COR-L47 (cell line): ENCODE measurements at regions not wholly inside any gene's neighbourhood (a gene's known extent, or its start where the extent isn't known, plus 50 kb on each side); places are given as distances from the start of the nearest gene placed in this dataset.
A peak's percentile ranks its signal among the peaks of the same experiment; 100 is the strongest.
"Not testable (repeated sequence)": the region's sequence is repeated elsewhere in the genome, so short reads cannot be mapped to it uniquely, and the experiment has no call there.

ENCODE experiments used
- DNase-seq: peaks from one replicate; lab custom pipeline; 2025; lab: John Stamatoyannopoulos, UW

DNA sequence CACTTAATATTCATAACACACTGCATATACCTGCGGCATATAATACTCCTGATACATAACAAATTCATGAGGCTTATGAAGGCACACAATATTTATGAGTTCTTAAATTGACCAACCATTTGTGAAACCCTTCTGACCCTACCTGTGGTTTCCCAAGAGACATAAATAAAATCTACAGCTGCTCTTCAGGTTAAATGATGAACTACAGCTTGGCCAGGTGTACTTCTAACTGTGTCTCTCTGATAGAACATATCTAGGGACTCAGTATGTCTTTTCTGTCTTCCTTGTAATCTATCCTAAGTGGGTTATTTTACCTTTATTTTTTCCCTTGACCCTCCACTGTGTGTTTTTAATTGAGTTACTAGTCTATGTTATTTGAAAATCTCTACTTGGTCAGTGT, 189.9 kb upstream of the UFM1 start:
- no peak for DNase-seq

DNA sequence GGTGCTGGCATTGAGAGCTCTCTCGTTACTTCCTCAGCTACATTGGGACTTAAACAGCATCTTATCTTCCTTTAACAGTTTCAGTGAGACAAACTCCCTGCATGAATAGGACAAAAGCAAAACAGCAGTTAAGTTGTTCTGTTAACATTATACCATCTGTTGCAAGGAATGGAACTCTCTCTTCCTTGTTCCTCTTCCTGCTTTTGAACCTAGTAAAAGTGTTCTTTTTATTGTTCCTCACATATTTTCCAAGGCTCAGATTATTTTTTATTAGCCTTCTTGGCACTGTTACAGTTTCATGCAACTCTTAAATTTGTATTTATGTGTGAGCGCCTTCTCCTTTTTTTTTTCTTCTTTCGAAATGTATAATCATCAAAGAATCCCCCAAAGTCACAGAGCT, 202.6 kb upstream of the UFM1 start:
- no peak for DNase-seq

DNA sequence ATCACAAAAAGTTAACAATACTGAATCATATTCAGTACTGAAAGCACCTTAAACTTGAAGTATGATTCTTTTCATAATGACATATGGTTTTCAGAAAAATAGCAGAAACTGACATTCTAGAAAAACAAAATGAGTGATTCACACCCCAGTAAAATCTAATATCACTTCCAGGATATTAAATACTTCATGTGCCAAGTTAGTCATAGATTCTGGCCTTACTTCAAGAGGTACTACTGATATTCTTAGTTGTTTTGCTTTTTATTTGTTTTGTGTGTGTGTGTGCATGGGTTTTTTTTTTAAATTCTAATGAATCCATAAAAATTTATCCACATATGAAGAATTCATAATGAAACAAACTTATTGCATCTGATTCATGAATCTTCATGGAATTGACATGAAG, 207.9 kb upstream of the UFM1 start:
- no peak for DNase-seq

DNA sequence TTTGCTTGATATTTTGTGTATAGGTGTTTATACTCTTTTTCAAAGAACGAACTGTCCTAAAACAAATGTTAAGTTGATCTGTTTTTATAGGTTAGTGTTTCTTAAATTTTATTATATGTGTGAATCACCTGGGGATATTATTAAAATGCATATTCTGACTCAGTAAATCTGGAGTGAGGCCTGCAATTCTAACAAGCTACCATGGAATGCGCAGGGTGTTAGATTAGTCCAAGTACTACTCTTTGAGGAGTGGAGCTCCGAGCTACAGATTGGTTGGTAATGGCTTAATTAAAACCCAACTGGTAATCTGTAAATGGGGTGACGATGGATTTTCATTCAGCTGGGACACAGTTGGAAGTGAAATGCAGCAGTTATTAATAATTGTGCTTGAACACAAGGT, 214.1 kb upstream of the UFM1 start:
- DNase-seq = no peak

DNA sequence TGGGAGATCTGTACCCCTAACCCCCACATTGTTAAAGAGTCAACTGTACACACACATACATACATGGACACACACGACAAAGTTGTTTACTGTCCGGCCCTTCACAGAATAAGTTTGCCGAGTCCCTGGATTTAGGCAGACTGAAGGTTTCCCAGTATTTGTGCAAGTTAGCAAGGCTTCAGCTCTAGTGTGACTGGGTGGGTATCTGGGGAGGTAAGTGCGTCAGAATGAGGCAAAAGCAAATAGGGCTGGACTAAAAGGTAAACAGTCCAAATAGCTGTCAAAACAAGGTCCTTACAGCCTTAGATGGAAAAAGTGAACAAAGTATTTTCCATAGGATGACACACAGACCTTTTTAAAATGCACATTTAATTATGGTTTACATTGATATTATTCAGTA, 228.4 kb upstream of the UFM1 start:
- no peak for DNase-seq

DNA sequence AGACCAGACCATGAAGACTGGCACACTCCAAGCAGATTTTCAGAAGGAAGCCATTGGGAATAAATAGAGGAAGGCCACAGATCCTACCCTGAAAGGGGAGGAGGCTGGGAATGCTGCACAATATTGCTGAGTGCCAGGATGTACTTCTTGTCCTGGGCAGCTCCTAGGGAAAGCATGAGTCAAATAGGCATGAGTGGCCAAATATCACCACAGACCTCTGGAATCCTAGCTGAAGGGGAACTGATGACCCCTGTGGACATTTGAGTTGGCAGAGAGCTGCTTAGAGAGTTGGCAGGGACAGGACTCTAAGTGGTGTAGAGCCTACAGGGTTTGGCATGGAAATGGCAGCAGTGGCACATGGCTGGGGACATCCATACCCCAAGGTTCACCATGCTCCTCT, 234.3 kb upstream of the TRPC4 start:
- DNase-seq = no peak

DNA sequence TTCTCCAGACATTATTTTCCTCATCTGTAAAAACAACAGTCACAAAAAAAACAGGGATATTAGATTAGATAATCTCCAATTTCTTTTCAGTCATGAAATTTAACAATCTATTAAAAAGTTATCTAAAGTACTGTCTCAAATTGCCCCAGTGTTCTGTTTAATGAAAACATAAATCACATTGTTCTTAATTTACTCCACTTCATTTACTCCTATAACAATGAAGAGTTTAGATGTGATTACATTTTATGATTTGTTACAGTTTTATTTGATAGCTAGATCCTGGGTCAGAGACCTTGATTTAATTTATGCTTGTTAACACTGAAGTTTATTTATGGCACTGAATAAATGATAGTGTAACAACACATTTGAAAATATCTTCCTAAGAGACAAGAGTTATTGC, 230.2 kb upstream of the TRPC4 start:
- no peak for DNase-seq

DNA sequence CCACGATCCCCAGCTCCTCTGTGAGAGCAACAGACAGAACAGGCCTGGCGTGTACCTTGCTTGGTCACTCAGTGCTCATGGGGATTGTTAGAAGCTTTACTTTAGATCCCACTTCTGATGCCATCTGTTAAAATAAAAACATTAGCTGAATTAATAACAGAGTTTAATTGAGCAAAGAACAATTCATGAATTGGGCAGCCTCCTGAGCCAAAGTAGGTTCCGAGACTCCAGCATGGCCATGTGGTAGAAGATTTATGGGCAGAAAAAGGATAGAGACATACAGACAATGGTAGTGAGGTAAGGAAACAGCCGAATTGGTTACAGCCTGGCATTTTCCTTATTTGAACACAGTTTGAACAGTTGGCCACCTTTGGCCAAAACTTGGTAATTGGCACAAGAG, 223.9 kb upstream of the TRPC4 start:
- no peak for DNase-seq

DNA sequence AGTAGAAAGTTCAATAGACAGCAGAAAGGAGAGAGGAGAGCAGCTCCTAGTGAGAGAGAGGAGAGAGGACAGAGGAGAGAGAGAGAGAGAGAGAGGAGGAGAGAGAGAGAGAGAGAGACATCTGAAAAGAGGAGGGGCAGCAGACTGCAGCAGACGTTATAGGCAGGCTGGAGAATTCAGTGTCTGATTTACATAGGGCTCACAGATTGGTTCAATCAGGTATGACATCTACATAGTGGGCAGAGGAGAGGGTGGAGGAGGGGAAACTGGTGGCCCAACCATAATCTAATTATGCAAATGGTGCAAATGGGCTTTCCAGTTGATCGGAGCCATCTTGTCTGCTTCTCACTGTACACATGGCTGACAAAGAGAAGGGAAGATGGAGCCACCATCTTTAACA, 221.3 kb upstream of the TRPC4 start:
- no peak for DNase-seq

DNA sequence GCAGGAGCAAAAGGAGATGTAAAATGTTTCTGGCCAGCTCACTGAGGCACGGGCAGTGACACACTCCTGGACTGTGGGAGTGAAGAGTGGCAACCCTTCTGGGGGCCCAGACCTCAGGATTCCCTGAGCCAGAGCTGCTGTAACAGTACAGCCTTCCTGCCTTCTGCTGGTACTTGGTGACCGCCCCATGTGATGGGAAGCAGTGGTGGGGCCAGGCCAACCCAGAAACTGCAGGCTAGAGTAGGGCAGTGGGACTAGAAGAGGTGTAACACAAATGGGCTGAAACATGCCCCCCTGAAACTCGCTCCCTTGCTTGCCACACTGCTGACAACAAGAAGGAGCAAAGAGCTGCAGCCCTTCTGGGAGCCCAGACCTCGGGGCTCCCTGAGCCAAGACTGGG, 217.1 kb upstream of the TRPC4 start:
- DNase-seq = no peak

DNA sequence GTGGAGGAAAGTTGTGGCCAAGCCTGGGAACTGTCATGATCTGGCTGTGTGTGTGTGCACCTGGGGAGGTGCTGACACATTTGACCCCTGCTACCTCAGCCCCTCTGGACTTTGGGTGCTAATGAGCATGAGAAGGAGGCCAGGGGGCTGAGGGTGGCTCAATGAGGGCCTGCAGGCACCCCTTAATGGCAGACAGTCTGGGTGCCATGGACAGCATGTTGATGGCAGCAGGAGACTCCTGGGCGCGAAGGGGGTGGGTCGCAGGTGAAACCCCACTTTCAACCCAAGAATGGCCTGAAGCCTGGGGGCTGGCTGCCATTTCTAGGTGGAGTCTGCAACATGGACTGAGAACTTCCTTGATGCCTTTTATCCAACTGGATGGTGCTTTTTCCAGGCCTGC, 216.4 kb upstream of the TRPC4 start:
- no peak for DNase-seq

DNA sequence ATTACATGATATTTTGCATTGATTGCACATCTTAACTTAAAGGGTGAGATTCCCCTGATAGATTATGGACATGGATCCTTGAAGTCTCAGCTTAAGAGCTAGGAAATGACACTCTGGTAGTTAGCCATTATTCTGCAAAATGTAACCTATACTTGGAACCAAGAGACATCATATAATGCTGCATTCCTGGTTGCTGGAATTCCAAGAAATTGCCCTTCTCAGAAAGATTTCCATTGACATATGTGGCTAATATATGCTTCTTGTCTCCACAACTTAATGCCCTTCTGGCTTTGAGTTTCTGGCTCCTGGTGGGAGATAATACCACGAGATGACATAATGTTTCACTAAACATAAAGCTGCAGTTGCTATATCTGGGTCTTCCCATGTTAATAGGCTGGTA, 204.4 kb upstream of the TRPC4 start:
- DNase-seq = no peak

DNA sequence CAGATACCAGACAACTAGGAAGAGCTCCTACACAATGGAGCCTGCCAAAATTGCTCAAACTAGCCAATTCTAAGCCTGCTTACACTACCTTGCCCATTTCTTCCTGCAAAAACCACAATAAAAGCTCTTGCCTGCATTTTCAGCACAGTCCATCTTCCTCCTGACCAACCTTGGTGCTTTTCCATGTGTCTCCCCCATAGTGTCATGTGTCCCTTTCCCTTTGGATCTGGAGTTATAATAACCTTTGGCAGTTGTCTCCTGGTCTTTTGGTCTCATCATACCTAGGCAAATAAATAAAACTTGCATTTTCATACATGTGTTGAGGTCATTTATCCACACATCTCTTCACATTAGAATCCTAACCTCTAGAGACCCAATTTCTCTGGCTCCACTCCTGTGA, 203.1 kb upstream of the TRPC4 start:
- no peak for DNase-seq

DNA sequence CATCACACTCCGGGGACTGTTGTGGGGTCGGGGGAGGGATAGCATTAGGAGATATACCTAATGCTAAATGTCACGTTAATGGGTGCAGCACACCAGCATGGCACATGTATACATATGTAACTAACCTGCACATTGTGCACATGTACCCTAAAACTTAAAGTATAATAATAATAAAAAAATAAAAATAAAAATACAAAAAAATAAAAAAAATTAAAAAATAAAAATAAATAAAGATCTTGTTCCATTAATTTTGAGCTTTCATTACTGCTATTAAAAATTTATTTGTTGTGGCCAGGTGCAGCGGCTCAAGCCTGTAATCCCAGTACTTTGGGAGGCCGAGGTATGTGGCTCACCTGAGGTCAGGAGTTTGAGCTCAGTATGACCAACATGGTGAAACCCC, 201.8 kb upstream of the TRPC4 start:
- DNase-seq = not testable (repeated sequence)

DNA sequence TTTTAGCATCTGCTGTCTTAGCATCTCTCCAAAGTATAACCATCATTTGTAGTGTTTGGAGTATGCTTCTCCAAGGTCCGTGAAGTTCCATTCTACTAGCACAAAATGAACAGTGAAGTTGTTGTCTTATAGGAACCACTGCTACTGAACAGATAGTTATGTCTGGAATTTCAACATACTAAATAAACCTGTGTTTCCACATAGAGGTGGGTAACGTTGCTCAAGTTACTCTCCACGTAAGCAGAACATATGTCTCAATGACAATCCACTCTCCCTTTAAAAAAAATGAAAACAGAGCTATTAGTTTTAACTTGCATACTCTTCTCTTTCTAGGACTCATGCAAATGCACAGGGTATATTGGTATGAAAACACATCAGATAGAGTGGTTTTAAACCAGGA, 184.3 kb upstream of the TRPC4 start:
- no peak for DNase-seq

DNA sequence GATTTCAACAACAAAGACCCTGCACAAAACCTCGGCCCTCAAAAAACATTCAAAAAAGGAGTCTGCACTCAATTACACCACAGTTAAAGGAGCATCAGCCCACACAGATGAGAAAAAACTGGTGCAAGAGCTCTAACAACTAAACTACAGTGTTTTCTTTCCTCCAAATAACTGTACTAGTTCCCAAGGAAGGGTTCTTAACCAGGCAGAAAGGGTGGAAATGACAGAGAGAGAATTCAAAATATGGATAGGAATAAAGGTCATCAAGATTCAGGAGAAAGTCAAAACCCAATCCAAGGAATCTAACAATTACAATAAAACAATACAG, 176.4 kb upstream of the TRPC4 start:
- DNase-seq = no peak

DNA sequence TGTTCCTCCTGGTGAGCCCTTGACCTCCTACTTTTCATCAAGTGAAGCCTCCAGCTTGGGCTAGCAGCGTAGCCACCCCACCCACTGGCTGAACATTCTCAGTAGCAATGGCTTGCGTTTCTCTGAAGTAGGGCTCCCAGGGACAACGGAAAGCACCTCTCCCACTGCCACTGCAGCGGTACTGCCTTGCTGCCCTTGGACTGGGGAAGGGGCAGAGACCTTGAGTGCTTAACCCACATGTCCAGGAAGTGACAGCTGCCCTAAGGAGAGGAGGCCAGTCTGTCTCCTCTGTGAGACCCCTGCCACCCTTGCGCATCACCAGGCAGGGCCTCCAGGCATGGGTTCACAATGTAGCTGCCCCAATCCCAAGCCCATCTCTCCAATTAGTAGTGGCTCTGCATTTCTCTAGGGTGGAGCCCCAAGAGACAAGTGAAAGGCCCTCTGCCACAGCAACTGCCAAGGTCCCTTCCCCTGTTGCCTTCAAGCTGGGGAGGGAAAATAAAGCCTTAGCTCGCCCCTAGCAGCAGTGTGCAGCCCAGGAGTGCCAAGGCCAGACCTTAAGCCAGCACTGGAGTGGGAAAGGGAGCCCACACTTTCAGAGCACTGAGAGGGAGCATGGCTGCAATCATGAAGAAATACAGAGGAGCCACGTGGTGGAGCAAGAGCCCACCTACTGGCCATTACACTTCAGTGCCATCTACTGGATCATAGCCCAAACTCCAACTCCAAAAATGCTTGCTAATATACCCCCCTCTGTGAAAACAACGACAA, 175.9 kb upstream of the TRPC4 start:
- peak; percentile 57 for DNase-seq

DNA sequence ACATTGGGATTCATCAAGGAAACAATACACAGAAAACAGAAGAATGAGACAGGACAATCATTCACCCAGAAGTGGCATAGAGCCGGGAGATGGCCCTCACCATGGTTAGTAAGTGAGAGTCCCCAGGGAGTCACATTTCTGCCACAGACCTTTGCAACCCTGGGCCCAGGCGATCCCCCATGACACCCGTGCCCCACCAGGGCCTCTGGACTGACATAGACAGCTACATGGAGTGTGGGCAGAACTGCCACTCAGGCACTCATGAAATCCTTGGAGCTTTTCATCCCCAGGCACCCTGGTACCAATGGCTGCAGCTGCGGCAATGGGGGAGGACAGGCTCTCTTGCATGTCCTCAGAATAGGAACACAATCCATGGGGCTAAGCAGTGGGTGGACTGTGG, 174.5 kb upstream of the TRPC4 start:
- DNase-seq = no peak

DNA sequence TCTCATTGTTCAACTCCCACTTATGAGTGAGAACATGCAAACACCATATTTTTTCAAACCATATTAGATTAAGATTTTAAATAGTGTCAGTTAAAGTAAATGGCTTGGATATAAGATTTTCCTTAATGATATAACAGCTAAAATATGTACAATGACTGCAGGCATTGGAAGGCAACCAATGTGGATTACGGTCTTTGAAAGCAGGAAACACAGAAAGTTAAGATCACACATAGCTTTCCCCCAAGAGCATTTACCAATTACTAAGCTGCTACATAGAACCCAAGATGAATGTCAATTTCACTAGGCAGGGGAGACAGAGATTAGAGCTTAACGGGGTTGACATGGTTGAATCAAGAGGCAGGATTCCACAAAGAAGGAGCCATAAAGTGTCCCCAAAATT, 173.2 kb upstream of the TRPC4 start:
- DNase-seq = no peak

DNA sequence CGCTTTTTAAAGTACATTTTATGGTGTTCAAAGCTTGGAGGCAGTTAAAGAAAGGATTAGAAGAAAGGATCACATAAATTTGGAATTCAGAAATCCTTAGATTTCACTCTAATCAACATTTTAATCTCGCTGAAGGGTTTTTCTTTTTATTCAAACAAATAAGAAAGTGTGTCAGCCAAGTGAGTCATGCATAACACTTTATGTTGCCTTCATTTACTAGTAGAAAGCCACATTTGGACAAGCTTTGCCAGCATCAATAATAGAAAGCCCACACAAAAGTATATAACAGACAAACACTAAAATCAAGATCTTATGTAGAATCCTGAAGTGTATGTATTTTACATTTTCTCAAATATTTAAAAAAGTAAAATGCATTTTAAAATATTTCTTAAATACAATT, 154.9 kb upstream of the TRPC4 start:
- no peak for DNase-seq

DNA sequence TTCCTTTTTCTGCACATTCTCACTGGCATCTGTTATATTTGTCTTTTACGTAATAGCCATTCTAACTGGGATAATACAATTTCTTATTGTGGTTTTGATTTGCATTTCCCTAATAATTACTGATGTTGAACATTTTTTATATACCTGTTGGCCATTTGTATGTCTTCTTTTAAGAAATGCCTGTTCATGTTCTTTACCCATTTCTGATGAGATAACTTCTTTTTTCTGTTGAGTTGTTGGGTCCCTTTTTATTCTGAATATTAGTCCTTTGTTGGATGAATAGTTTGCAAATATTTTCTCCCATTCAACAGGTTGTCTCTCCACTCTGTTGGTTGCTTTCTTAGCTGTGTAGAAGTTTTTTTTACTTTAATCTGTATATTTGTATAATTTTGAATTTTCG, 147.7 kb upstream of the TRPC4 start:
- no peak for DNase-seq

DNA sequence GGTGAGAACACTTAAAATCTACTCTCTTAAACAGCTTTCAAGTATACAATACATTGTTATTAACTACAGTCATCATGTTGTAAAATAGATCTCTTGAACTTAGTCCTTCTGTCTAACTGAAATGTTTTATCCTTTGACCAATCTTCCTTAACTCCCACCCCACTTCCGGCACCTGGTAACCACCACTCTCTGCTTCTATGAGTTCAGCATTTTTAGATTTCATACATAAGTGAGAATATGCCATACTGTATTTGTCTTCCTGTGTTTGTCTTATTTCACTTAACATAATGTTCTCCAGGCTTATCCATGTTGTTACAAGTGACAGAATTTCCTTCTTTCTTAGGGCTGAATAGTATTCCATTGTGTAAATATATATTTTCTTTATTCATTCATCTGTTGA, 144.1 kb upstream of the TRPC4 start:
- DNase-seq = no peak

DNA sequence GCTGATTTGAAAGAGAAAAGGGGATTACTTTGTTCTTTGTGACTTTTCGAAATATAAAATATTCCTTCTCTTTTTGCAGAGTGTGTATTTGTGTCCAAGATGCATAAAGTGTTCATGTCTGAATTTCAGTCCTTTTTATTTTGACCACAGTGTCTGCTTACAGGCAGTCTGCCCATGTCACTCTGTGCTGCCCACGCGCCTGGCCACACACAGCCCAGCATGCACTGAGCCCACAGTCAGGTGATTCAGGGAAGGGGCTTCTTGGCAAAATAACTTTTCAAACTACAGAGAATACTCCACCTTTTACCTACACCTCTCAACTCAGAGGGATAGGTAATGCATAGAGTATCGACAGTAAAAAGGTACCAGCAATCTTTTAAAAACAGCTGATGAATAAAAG, 142.5 kb upstream of the TRPC4 start:
- no peak for DNase-seq

DNA sequence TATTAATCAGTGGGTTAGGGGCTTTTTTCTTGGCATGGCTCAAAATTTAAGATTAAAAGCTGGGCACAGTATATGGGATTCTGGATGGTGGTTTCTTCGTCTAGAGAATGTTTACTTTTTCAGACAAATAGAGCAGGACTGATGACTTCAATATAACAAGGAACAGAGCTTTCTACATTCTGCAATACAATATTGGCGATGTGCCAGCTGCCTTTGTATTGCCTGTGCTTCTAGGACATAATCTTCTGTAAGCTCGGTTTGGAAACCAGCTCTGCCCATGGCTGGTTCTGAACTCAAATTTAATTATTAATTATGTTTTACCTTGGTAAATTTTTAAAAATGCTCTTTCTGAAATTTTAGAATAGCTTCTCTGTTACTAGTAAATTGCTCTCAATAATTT, 139.1 kb upstream of the TRPC4 start:
- peak; percentile 80 for DNase-seq

DNA sequence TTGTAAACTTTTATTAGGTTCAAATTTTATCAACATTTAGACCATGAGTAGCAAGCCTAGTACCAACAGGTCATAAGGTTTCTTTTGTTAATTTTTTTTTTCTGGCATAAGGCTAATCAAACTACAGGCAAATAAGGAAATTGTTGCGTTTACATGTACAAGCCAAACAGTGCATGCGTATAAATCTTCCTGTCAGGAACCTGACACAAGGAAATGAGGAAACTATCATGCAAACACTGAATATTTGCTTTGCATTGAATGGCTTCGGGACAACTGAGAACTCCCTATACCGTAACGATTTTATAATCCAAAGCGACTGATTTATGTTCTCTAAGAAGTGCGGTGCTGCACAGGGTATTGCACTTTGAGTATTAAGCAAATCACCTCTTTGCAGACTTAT, 133.0 kb upstream of the TRPC4 start:
- no peak for DNase-seq
